ENCODE measurements at regions not wholly inside any gene's neighbourhood (a gene's known extent, or its start where the extent isn't known, plus 50 kb on each side); places are given as distances from the start of the nearest gene placed in this dataset.

- TF ChIP-seq, protein P1, sequence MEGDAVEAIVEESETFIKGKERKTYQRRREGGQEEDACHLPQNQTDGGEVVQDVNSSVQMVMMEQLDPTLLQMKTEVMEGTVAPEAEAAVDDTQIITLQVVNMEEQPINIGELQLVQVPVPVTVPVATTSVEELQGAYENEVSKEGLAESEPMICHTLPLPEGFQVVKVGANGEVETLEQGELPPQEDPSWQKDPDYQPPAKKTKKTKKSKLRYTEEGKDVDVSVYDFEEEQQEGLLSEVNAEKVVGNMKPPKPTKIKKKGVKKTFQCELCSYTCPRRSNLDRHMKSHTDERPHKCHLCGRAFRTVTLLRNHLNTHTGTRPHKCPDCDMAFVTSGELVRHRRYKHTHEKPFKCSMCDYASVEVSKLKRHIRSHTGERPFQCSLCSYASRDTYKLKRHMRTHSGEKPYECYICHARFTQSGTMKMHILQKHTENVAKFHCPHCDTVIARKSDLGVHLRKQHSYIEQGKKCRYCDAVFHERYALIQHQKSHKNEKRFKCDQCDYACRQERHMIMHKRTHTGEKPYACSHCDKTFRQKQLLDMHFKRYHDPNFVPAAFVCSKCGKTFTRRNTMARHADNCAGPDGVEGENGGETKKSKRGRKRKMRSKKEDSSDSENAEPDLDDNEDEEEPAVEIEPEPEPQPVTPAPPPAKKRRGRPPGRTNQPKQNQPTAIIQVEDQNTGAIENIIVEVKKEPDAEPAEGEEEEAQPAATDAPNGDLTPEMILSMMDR (IDR thresholded peaks at IDR 0.05), result no peak
- no peak overlapping the region for H3K27ac Mint-ChIP-seq
- intact Hi-C loops (cut with micrococcal nuclease), result no loop called here
- no peaks in the 10 kb centered on the region for H3K27me3 Mint-ChIP-seq
- no peak for ATAC-seq (ENCODE audit: low read depth)
- H3K4me3 Mint-ChIP-seq, result no peak overlapping the region
- no peak for DNase-seq
- H3K9me3 Mint-ChIP-seq, result peaks cover 4% of the 10 kb centered on the region
- H3K36me3 Mint-ChIP-seq (ENCODE audit: low read depth), result no peaks in the 10 kb centered on the region
- CTCF ChIA-PET, result no interaction called here
- H3K4me1 Mint-ChIP-seq, result no peaks in the 10 kb centered on the region
- POLR2A ChIA-PET, result no interaction called here
These were observed 349.2 kb downstream of the TPBG start for GRCh38 chr6:82712826-82713225.

- intact Hi-C loops (cut with micrococcal nuclease), result no loop called here
- TF ChIP-seq, protein P1 (IDR thresholded peaks at IDR 0.05), result no peak
- H3K4me1 Mint-ChIP-seq, result no peaks in the 10 kb centered on the region
- ChIA-PET CTCF (no interaction called here), POLR2A (no interaction called here)
- no peak overlapping the region for H3K27ac Mint-ChIP-seq
- H3K27me3 Mint-ChIP-seq, result no peaks in the 10 kb centered on the region
- no peaks in the 10 kb centered on the region for H3K36me3 Mint-ChIP-seq (ENCODE audit: low read depth)
- ATAC-seq (ENCODE audit: low read depth) (no peak), DNase-seq (no peak)
- peaks cover 11% of the 10 kb centered on the region for H3K9me3 Mint-ChIP-seq
- H3K4me3 Mint-ChIP-seq, result no peak overlapping the region
These were observed 344.6 kb downstream of the UBE3D start for GRCh38 chr6:82720992-82721391.

DNA sequence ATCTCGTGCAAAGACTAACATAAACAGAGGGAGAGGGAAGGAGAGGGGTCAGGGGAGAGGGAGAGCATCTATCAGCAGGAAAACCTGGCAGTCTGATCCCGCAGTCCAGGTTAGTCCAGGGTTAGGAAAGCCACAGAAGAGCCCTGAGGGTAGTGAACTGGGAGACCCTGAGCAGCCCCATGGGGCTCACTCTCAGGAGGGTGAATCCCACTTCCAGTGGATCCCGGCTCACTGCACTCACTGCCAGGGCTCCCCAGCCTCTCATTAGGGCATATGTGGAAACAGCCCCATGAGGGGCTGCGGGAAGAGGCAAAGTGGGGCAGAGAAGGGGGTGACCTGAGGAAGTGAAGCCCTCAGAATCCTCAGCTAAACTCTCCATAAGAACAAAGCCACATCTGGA is 329.9 kb downstream of the UBE3D start:
- intact Hi-C loops (cut with micrococcal nuclease), result no loop called here
- CTCF ChIA-PET, result no interaction called here
- peaks cover 3% of the 10 kb centered on the region for H3K27me3 Mint-ChIP-seq

DNA sequence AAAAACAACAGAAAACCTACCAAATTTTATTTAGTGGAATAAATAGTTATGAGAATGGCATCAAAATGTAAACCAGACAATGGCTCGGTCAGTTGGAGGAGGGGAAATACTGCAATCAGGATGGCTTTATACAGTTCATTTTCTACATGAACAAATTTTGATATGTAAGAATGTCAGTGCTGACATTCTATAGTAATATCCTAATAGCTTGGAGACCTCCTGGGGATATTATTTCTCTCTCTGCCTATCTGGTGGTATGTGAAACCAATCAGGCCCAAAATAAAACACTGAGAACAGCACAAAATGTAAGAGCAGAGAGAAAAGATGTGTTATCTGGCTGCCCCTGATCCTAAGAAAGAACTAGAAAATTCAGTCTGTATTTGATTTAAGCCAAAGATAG is 327.7 kb downstream of the UBE3D start:
- Mint-ChIP-seq H3K4me1 (no peaks in the 10 kb centered on the region), H3K27me3 (peaks cover 3% of the 10 kb centered on the region), H3K4me3 (no peak overlapping the region), H3K36me3 (ENCODE audit: low read depth) (no peaks in the 10 kb centered on the region), H3K27ac (no peak overlapping the region), H3K9me3 (peaks cover 2% of the 10 kb centered on the region)
- TF ChIP-seq, protein P1 (IDR thresholded peaks at IDR 0.05), result no peak
- DNase-seq (no peak), ATAC-seq (ENCODE audit: low read depth) (no peak)
- POLR2A ChIA-PET, result no interaction called here
- CTCF ChIA-PET, result no interaction called here
- intact Hi-C loops (cut with micrococcal nuclease), result no loop called here

More for the DNA sequence above, 329.9 kb downstream of the UBE3D start:
- Mint-ChIP-seq H3K9me3 (peaks cover 2% of the 10 kb centered on the region), H3K4me3 (no peak overlapping the region), H3K27ac (no peak overlapping the region), H3K4me1 (no peaks in the 10 kb centered on the region), H3K36me3 (ENCODE audit: low read depth) (no peaks in the 10 kb centered on the region)
- TF ChIP-seq, protein P1 (IDR thresholded peaks at IDR 0.05), result no peak
- POLR2A ChIA-PET, result no interaction called here
- ATAC-seq (ENCODE audit: low read depth), result no peak
- no peak for DNase-seq

DNA sequence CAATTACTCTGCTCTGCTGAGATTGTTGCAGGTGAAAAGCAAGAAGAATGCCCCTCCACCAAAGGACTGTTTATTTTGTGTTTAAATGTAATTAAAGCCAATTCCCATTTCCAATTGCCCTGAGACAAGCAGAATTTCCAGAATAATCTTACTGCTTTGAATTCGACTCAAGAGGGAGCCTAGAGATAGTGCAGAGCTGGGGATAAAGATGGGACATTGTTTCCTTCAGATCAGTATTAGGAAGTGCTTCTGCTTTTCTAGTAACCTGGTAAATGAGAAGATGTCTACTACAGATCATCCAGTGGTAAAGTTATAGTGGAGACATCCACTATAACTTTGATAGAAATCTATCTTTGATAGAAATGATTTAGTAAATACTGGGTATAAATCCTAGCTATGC is 326.9 kb downstream of the UBE3D start:
- H3K36me3 Mint-ChIP-seq (ENCODE audit: low read depth), result no peaks in the 10 kb centered on the region
- no peak for ATAC-seq (ENCODE audit: low read depth)
- H3K27me3 Mint-ChIP-seq, result peaks cover 3% of the 10 kb centered on the region
- H3K4me3 Mint-ChIP-seq, result no peak overlapping the region
- no peak overlapping the region for H3K27ac Mint-ChIP-seq
- intact Hi-C loops (cut with micrococcal nuclease), result no loop called here
- peaks cover 2% of the 10 kb centered on the region for H3K9me3 Mint-ChIP-seq
- ChIA-PET CTCF (no interaction called here), POLR2A (no interaction called here)
- DNase-seq, result no peak
- H3K4me1 Mint-ChIP-seq, result no peaks in the 10 kb centered on the region
- TF ChIP-seq, protein P1 (IDR thresholded peaks at IDR 0.05), result no peak

Data from activated B cell treated with CpG ODN at 0.5 μM for 24 hours (primary cell).